Natural killer cell (primary cell): ENCODE measurements at regions not wholly inside any gene's neighbourhood (a gene's known extent, or its start where the extent isn't known, plus 50 kb on each side); places are given as distances from the start of the nearest gene placed in this dataset.
"Not testable (repeated sequence)": the region's sequence is repeated elsewhere in the genome, so short reads cannot be mapped to it uniquely, and the experiment has no call there.

Source experiments
- ATAC-seq, 3 donors: fragments of 150-1000 bp in 2 of 3; fragments of 200-7000 bp in 1 of 3; cut with Tn5 transposase; 1 replicate in 1 of 3; 2 replicates in 2 of 3; pipeline ENCODE4 v1.10.0; 2021; ENCODE audit warnings: mild to moderate bottlenecking in 2 of 3, moderate library complexity in 2 of 3
- DNase-seq, 2 donors: peaks; one replicate each; pipeline versions ENCODE4 v3.0.0 to v3.0.0-alpha.2; 2013 to 2021; ENCODE audit warnings: mixed read lengths in 1 of 2
- H3K27ac ChIP-seq: one replicate; pipeline ENCODE4 v1.5.1; 2013; ENCODE audit warnings: mild to moderate bottlenecking, low read length
- H3K27me3 ChIP-seq: one replicate; pipeline ENCODE4 v1.6.1; 2013; ENCODE audit warnings: low read length; ENCODE audit not compliant: control insufficient read depth, insufficient read depth
- H3K36me3 ChIP-seq: one replicate; pipeline ENCODE4 v1.6.1; 2013; ENCODE audit warnings: low read length; ENCODE audit not compliant: control insufficient read depth, insufficient read depth
- H3K4me1 ChIP-seq: one replicate; pipeline ENCODE4 v1.6.1; 2013; ENCODE audit warnings: low read length; ENCODE audit not compliant: control insufficient read depth, insufficient read depth
- H3K4me3 ChIP-seq: one replicate; pipeline ENCODE4 v1.5.1; 2013; ENCODE audit warnings: low read length
- H3K9me3 ChIP-seq: one replicate; pipeline ENCODE4 v1.6.1; 2013; ENCODE audit warnings: low read length; ENCODE audit not compliant: control insufficient read depth, insufficient read depth
- H3K27ac Mint-ChIP-seq, 2 donors: one replicate each; pipeline ENCODE4 v1.8.0; 2022; ENCODE audit warnings: mild to moderate bottlenecking in 2 of 2, mixed read lengths in 2 of 2, moderate library complexity in 1 of 2
- H3K27me3 Mint-ChIP-seq, 2 donors: one replicate each; pipeline ENCODE4 v1.8.0; 2022; ENCODE audit warnings: low read depth in 2 of 2, mixed read lengths in 2 of 2
- H3K36me3 Mint-ChIP-seq: one replicate; pipeline ENCODE4 v1.8.0; 2022; ENCODE audit warnings: mixed read lengths
- H3K4me1 Mint-ChIP-seq, 2 donors: one replicate each; pipeline ENCODE4 v1.8.0; 2022; ENCODE audit warnings: mixed read lengths in 2 of 2
- H3K4me3 Mint-ChIP-seq: one replicate; pipeline ENCODE4 v1.8.0; 2022; ENCODE audit warnings: mild to moderate bottlenecking, moderate library complexity, mixed read lengths
- H3K9me3 Mint-ChIP-seq, 2 donors: one replicate each; pipeline ENCODE4 v1.8.0; 2022; ENCODE audit warnings: mixed read lengths in 2 of 2
- WGBS: methylation state at CpG from one replicate; pipeline ENCODE4 v1.1.7; 2013; ENCODE audit warnings: missing lambda C conversion rate; ENCODE audit not compliant: insufficient coverage; 5-methylcytosine and 5-hydroxymethylcytosine counted together
- intact Hi-C: fragments of 100-400 bp; cut with micrococcal nuclease; formaldehyde crosslinking; loops from one replicate; pipeline ENCODE4 v1.14.2; 2022
- TF ChIP-seq, protein P1 (sequence below): fragments of 200-600 bp; IDR thresholded peaks from one replicate; pipeline ENCODE4 v1.8.0; 2022; ENCODE audit warnings: antibody characterized with exemption

DNA sequence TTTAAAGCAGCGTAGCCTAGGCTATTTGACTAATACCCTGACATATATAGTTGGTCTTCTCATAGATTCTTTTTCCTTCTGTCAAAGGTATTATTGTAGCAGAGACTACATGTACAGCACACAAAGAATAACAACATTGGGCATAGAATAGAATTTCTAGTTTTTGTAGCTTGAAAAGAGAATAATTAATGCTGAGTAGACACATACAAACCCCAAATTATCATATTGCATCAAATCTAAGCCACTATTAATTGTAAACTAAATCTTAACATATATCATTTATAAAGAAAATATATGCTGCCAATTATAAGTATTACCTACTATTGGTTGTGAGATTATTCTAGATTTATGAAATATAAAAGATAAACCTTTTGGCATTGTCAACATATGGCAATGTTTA is 574.5 kb downstream of the SLCO4C1 start:
- TF ChIP-seq, protein P1, sequence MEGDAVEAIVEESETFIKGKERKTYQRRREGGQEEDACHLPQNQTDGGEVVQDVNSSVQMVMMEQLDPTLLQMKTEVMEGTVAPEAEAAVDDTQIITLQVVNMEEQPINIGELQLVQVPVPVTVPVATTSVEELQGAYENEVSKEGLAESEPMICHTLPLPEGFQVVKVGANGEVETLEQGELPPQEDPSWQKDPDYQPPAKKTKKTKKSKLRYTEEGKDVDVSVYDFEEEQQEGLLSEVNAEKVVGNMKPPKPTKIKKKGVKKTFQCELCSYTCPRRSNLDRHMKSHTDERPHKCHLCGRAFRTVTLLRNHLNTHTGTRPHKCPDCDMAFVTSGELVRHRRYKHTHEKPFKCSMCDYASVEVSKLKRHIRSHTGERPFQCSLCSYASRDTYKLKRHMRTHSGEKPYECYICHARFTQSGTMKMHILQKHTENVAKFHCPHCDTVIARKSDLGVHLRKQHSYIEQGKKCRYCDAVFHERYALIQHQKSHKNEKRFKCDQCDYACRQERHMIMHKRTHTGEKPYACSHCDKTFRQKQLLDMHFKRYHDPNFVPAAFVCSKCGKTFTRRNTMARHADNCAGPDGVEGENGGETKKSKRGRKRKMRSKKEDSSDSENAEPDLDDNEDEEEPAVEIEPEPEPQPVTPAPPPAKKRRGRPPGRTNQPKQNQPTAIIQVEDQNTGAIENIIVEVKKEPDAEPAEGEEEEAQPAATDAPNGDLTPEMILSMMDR: no peak
- no peak overlapping the region for H3K4me3 ChIP-seq

DNA sequence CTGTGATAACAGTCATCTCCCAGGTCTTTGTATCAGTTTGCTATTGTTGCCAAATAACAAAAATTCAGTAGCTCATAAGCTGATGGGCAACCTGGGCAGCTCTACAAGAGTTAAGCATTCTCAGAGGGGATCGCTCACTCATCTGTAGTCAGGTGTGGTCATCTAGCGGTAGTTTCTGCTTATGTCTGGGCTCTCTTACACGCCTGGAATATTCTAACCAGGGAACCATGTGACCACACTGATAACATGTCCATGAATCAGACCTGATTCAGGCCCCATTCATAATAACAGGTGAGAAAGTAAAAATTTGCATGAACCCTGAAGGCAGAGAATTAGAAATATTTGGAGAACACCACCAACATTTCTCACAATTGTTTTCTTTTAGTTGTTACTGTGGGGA is 576.1 kb downstream of the SLCO4C1 start:
- Histone ChIP-seq H3K4me3 (no peak overlapping the region), H3K36me3 (no peaks in the 10 kb centered on the region), H3K27me3 (no peaks in the 10 kb centered on the region), H3K9me3 (no peaks in the 10 kb centered on the region), H3K27ac (no peak overlapping the region), H3K4me1 (no peaks in the 10 kb centered on the region)
- Mint-ChIP-seq H3K9me3 (peaks cover 2 to 4% of the 10 kb centered on the region in 2 donors), H3K4me3 (no peak overlapping the region), H3K27me3 (no peaks in the 10 kb centered on the region), H3K27ac (no peak overlapping the region), H3K4me1 (no peaks in the 10 kb centered on the region), H3K36me3 (no peaks in the 10 kb centered on the region)
- intact Hi-C loops: no loop called here
- DNase-seq: no peak
- no peak for ATAC-seq
- WGBS: 87% methylated on average over 3 of the region's 3 CpGs
- TF ChIP-seq, protein P1: no peak

More for the DNA sequence above, 574.5 kb downstream of the SLCO4C1 start:
- H3K27ac Mint-ChIP-seq: no peak overlapping the region
- H3K27ac ChIP-seq: no peak overlapping the region
- peaks cover 2 to 4% of the 10 kb centered on the region in 2 donors for H3K9me3 Mint-ChIP-seq
- no peak for ATAC-seq
- H3K4me1 Mint-ChIP-seq: no peaks in the 10 kb centered on the region
- H3K4me1 ChIP-seq: no peaks in the 10 kb centered on the region
- H3K9me3 ChIP-seq: no peaks in the 10 kb centered on the region
- no peaks in the 10 kb centered on the region for H3K27me3 Mint-ChIP-seq
- no peaks in the 10 kb centered on the region for H3K36me3 Mint-ChIP-seq
- H3K27me3 ChIP-seq: no peaks in the 10 kb centered on the region
- intact Hi-C loops: no loop called here
- H3K4me3 Mint-ChIP-seq: no peak overlapping the region
- DNase-seq: no peak
- no CpG with 5 or more reads among the region's 1 CpG for WGBS
- no peaks in the 10 kb centered on the region for H3K36me3 ChIP-seq

DNA sequence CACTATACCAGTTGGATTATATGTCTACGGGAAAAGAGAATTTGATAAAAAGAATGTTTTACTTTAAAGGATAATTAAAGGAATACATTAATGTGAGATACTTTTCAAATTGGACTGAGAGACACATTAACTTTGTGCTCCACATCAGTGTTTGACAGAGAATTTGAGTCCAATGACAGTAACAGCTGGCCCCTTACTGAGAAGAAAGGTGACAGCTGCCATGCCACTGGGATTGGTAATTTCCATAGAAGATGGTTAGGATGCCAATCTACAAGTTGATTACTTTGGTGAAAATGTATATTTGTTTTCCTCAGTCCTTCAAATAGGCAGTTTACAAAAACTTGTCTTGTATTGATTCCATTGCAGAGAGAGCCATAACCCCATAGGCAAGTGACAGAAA is 578.4 kb downstream of the SLCO4C1 start:
- H3K4me3 ChIP-seq: no peak overlapping the region
- no peaks in the 10 kb centered on the region for H3K27me3 ChIP-seq
- H3K27ac Mint-ChIP-seq: no peak overlapping the region

DNA sequence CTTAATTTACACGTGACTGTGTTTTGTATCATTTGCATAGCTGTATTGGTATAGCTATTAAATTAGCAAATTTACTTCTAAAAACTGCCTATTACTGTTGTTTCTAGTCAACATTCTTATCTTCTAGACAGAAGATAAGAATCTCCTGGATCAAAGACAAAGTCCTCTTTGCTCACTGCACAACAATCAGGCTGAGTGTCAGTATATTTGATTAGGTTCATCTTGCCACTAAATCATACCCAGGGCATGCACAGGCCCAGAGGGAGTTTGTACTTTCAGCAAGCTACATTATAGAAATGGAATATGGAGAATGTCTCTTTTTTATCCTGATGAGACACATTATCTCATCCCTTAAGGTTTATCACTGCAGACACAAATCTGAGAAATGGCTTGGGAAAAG is 579.1 kb downstream of the SLCO4C1 start:
- Histone ChIP-seq H3K36me3 (no peaks in the 10 kb centered on the region), H3K4me1 (no peaks in the 10 kb centered on the region), H3K27me3 (no peaks in the 10 kb centered on the region), H3K4me3 (no peak overlapping the region), H3K9me3 (no peaks in the 10 kb centered on the region), H3K27ac (no peak overlapping the region)
- intact Hi-C loops: no loop called here
- Mint-ChIP-seq H3K36me3 (no peaks in the 10 kb centered on the region), H3K27me3 (no peaks in the 10 kb centered on the region), H3K27ac (no peak overlapping the region), H3K4me1 (no peaks in the 10 kb centered on the region), H3K4me3 (no peak overlapping the region), H3K9me3 (peaks cover 9 to 14% of the 10 kb centered on the region in 2 donors)
- TF ChIP-seq, protein P1: no peak
- no peak for ATAC-seq
- DNase-seq: no peak
- no CpG with 5 or more reads among the region's 1 CpG for WGBS

More for the DNA sequence above, 578.4 kb downstream of the SLCO4C1 start:
- Mint-ChIP-seq H3K27me3 (no peaks in the 10 kb centered on the region), H3K9me3 (peaks cover 11 to 18% of the 10 kb centered on the region in 2 donors), H3K4me3 (no peak overlapping the region), H3K4me1 (no peaks in the 10 kb centered on the region), H3K36me3 (no peaks in the 10 kb centered on the region)
- H3K27ac ChIP-seq: no peak overlapping the region
- H3K36me3 ChIP-seq: no peaks in the 10 kb centered on the region
- H3K9me3 ChIP-seq: no peaks in the 10 kb centered on the region
- WGBS: no CpG with 5 or more reads among the region's 1 CpG
- no peaks in the 10 kb centered on the region for H3K4me1 ChIP-seq
- ATAC-seq (no peak), DNase-seq (no peak)
- intact Hi-C loops: no loop called here
- TF ChIP-seq, protein P1: no peak

DNA sequence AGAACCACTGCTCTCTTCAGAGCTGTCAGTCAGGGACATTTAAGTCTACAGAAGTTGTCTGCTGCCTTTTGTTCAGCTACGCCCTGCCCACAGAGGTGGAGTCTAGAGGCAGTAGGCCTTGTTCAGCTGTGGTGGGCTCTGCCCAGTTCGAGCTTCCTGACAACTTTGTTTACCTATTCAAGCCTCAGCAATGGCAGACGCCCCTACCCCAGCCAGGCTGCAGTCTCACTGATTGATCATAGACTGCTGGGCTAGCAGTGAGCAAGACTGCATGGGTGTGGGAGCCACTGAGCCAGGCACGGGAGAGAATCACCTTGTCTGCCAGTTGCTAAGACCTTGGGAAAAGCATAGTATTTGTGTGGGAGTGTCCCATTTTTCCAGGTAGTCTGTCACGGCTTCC is 580.3 kb downstream of the SLCO4C1 start:
- ATAC-seq, intact Hi-C loops, H3K27me3 ChIP-seq, H3K4me1 Mint-ChIP-seq, DNase-seq, H3K4me3 ChIP-seq, H3K27ac Mint-ChIP-seq, H3K27ac ChIP-seq, H3K36me3 ChIP-seq, H3K4me1 ChIP-seq, H3K4me3 Mint-ChIP-seq, H3K36me3 Mint-ChIP-seq, H3K27me3 Mint-ChIP-seq, H3K9me3 ChIP-seq: not testable (repeated sequence)
- 75% methylated on average over 5 of the region's 5 CpGs for WGBS
- peaks cover 11 to 17% of the 10 kb centered on the region in 2 donors for H3K9me3 Mint-ChIP-seq
